HEK293T (cell line): ENCODE measurements at regions not wholly inside any gene's neighbourhood (a gene's known extent, or its start where the extent isn't known, plus 50 kb on each side); places are given as distances from the start of the nearest gene placed in this dataset.

ENCODE experiments used
- BHLHE40 ChIP-seq: fragments of 450-650 bp; IDR thresholded peaks from 2 replicates; pipeline ENCODE4 v1.6.1; 2016; ENCODE audit warnings: mild to moderate bottlenecking, moderate library complexity, borderline replicate concordance
- ELF4 ChIP-seq: fragments of 450-650 bp; IDR thresholded peaks from 2 replicates; pipeline ENCODE4 v1.6.1; 2017; ENCODE audit warnings: antibody characterized with exemption
- L3MBTL2 ChIP-seq: fragments of 450-650 bp; conservative IDR thresholded peaks from 2 replicates; pipeline ENCODE4 v1.6.1; 2016; ENCODE audit warnings: mild to moderate bottlenecking
- LEF1 ChIP-seq: fragments of 450-650 bp; IDR thresholded peaks from 2 replicates; pipeline ENCODE4 v1.6.1; 2017; ENCODE audit warnings: mild to moderate bottlenecking, borderline replicate concordance
- ZNF384 ChIP-seq: fragments of 450-650 bp; IDR thresholded peaks from 2 replicates; pipeline ENCODE4 v1.6.1; 2016

DNA sequence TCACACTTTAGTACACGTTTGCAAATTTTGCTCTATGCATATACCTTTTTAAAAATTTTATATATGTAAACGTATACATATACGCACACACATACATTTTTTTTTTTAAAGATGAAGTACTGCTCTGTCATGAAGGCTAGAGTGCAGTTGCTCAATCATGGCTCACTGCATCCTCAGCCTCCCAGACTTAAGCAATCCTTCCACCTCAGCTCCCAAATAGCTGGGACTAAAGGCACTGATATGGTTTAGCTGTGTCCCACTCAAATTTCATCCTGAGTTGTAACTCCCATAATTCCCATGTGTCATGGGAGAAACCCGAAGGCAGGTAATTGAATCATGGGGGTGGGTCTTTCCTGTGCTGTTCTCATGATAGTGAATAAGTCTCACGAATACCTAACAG is 220.8 kb upstream of the CAND1 start:
- TF ChIP-seq ZNF384 (no peak), L3MBTL2 (no peak), LEF1 (no peak), BHLHE40 (no peak), ELF4 (no peak)
